IPS DF 4.7 (cell line): ENCODE measurements at regions not wholly inside any gene's neighbourhood (a gene's known extent, or its start where the extent isn't known, plus 50 kb on each side); places are given as distances from the start of the nearest gene placed in this dataset.
A peak's percentile ranks its signal among the peaks of the same experiment; 100 is the strongest.

ENCODE experiments used
- DNase-seq: peaks from one replicate; pipeline ENCODE4 v3.0.0-alpha.2; 2013; ENCODE audit warnings: low spot score; ENCODE audit errors: extremely low read depth

DNA sequence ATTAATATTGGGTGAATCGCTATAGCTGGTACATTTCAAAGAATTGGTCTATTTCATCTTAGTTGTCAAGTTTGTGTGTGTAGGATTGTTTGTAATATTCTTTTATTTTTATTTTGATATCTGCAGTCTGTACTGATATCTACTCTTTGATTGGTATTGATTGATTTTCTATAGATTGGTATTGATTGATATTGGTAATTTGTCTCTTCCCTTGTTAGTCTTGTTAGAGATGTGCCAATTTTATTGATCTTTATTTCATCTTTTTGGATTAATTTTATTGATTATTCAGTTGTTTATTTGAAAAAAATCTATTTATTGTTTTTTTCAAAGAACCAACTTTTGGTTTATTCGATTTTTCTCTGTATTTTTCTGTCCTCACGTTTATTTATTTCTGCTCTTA lies 61.4 kb downstream of the TM2D3 start:
- DNase-seq = no peak

DNA sequence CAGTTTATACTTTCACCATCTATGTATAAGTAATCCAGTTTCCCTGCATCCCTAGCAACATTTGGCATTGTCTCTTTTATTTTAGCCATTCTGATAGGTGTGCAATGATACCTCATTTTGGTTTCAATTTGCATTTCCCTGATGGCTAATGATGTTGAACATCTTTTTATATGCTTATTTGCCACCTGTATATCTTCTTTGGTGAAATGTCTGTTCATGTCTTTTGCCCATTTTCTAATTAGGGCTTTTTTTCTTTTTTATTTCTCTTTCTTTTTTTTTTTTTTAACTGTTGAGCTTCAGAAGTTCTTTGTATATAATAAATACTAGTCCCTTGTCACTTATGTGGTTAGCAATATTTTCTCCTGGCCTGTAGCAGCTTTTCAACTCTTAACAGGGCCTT lies 68.9 kb downstream of the TM2D3 start:
- no peak for DNase-seq

DNA sequence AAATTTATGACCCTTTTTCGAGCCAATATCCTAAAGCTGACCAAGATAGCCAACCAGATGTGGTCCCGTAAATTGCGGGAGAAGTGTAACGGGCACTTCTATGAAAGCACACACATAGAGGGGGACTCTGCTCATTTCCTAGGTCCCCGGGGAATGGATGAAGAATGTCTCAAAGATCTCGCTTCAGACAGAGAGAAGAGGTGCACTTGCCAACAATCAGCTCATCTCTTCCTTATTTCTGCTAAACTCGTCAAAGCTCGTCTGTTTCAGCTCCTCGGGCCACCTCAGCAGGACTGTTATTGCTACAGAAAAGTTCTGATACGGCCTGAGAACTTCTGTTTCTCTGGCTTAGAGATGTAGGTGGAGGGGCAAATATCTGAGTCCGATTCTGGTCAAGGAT lies 71.8 kb downstream of the TM2D3 start:
- no peak for DNase-seq

GRCh38 chr15:101579631-101580163 lies 72.5 kb downstream of the TM2D3 start:
- no peak for DNase-seq

DNA sequence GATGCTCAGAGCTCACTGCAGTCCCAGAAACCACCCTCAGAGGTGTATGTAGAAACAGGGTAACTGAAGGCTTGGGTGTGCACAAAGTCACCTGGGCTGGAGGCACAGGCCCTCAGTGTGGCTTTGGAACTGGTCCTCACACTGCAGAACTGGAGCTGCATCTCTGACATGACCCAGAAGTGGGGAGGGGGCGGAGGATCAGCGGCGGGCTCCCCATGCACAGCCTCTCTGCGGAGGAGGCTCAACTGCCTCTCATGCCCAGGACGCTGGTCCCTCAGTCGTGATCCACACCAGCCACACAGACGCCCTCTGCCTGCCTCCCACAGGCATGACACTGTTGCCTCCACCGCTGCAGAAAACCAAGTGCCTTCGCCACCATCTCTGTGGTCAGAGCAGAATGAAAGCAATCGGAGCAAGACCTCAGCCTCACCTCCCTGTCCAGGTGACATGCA lies 73.7 kb downstream of the TM2D3 start:
- peak; percentile 14 for DNase-seq

DNA sequence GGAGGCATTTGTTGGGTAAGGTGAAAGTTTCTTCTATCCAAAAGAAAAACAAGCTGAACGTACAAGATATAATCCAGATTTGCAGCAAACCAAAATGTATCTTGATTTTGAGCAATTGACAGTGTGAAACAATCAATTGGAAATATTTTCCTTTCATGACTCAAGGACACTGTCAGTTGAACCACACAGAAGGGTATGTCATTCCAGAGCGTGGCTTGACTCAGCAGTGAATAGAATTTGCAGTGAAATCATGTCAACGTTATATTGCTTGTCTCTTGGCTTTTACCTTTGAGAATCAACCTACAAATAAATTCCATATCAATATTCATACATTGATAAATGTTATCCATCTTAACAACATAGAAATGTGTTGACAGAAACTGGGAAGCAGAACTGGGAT lies 78.2 kb downstream of the TM2D3 start:
- DNase-seq = no peak

GRCh38 chr15:101570241-101570640 lies 80.7 kb upstream of the PCSK6 start:
- no peak for DNase-seq

- no peak for DNase-seq
These were observed 79.5 kb upstream of the PCSK6 start for GRCh38 chr15:101568821-101569555.

DNA sequence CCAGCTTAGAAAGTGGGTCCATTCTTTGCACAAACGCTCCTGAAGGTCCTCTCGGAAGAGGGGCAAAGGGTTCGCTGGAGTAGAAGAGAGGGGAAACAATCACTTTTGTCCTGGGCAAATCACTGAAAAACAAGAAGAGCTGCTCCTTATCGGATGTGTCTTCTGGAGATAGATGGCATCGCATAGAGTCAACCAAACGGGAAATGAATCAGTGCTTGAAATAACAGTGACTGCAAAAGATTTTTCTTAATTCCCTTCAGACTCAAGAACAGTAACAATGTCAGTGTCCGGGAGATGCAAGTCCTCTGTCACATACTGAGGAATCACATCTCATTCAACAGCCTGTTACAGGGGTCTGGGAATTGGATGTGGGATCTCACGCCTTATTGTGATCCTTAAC lies 78.8 kb upstream of the PCSK6 start:
- DNase-seq = no peak

- DNase-seq = no peak
These were observed 77.4 kb upstream of the PCSK6 start for GRCh38 chr15:101566748-101567488.

DNA sequence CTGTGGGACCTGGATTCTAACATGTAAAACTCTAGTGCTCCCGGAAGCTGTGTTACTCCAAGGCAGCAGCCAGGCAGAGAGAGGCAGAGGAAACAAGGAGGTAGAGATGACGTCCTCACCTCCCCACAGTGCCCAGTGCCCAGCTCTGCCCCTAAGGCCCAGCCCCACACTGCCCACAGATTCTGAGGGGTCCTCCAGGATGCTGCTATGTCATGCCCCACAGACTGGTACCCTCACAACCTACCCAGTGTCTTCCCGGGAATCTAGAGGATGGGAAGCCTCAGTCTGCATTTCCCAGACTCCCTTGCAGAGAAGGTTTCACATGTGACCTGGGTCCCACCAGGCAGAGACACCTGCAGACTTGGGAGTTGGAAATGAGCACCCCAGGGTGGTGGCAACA lies 75.9 kb upstream of the PCSK6 start:
- no peak for DNase-seq

GRCh38 chr15:101563176-101563796 lies 73.8 kb upstream of the PCSK6 start:
- DNase-seq = no peak

DNA sequence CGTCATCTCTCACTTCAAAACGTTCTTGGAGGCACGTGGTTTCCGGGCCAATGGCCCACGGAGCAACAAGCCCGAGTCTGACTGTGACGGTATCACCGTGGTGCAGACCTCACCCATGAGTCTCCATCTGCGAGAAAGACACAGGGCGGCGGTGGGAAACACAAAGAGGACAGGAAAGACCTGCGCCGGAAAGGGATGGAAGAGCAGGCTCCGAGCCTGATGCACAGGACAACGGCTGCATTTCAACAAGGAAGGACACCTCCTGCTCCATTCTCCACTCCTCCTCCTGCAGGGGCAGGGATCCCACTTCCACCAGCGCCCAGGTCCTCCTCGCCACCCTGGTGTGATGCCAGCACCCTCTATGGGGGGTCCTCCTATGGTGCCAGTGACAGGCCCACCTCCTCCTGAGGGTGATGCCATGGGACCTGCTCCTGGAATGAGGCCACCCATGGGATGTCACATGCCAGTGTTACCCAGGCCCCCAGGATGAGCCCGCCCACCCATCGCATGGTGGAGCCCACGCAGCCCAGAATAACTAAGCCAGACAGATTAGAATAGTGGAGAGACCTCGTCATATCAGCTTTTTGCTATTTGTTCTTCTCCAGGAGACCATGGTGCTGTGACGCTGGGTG lies 73.0 kb upstream of the PCSK6 start:
- DNase-seq = no peak

DNA sequence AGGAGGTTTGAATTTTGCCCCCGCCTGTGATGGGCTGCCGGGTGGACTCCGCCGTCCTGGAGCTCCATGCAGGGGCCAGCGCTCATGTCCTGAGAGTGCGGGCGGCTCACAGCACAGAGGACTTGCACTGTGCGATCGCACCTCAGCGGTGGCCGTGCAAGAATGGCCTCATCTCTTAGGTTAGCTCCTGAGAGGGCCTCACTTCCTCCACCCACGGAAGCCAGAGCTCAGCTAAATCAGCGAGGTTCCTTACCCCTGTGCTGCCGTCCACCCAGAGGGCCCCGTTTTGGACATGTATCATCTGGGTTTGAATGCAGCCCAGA lies 72.0 kb upstream of the PCSK6 start:
- DNase-seq = no peak

DNA sequence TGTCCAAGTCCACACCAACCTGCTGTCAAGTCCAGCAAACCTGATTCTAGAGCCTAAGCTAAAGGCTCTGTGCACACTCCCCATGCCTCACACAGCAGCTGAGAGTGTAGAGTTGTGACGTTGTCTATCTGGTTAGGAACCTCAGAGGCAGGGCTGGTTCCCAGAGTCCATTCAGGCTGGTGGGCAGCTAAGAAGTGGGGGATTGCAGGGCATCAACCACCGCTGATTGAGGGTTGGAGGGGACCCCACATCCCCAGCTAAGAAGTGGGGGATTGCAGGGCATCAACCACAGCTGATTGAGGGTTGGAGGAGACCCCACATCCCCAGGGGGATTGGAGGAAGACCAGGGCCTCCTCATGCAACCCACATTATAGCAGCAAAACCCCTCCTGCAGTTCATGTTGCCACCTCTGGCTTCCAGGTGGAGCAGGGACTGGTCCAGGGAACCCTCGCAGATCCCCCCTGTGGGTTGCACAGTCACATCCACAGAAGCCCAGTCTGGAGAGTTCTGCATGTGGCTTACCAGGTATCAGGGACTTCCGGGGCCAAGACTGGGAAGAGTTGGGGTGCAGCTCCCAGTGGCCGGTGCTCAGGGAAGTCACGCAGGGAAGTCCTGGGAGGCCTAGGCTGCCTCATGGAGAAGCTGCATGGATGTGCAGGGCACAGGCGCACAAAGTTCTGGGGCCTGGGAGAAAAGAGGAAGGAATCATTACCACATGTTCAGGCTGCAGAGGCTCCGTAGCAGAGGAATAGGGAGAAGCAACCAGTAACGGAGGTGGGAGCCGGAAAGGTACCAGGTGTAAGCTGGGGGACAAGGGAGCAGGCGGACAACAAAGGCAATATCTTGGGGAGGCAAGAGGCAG lies 71.4 kb upstream of the PCSK6 start:
- DNase-seq = no peak

DNA sequence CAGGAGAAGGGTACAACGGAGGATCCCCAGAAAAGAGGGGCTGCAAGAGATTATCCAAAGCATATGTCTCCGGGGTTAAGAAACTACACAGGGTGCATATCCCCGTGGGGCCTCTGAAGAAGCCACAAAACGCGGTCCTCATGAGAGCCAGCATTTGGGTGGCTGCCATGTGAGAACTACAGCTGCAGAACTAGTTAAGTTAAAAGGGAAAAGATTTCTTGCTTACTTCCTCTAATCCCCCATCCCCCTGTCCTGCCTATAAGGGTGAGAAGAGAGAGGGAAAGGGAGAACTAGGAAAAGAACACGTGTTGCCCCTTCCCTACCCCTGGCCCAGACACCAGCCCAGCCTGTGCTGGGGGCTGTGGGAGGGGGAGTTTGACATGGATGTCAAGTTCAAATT lies 70.4 kb upstream of the PCSK6 start:
- no peak for DNase-seq

DNA sequence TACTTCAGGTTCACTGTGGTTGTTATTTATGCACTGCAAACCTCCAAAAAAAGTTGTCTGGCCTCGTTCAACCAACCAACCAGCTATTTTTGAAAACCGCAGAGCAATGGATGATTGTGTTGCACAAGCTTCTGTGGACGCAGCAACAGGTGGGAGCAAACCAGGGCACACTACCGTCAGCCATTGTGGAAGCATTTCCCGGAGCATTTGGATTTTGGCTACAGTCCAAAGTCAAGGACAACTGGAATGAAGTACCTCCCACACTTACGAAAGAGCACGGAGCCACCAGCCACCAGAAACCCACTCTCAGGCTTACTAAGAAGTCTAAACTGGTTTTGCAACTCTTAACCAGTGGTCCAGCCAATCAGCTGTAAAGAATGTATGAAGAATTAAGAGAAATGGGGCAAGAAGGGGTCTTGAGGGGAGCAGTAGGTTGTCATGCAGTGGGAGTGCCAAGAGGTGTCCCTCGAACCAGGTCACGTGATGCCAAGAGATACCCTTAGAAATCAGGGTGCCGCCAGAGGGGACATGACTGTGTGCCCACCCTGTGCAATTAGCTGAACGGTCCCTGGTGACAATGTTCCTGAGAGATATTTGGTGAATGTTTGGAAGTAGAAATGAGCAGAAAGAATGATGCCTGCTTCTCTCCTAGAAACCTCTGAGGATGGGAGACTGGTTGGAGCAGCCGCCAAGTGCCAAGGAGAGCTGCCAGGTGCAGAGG lies 68.9 kb upstream of the PCSK6 start:
- DNase-seq = no peak

- DNase-seq = no peak
These were observed 66.8 kb upstream of the PCSK6 start for GRCh38 chr15:101556273-101556672.

- no peak for DNase-seq
These were observed 64.8 kb upstream of the PCSK6 start for GRCh38 chr15:101554115-101554915.
